GM21423 (cell line): ENCODE measurements at regions not wholly inside any gene's neighbourhood (a gene's known extent, or its start where the extent isn't known, plus 50 kb on each side); places are given as distances from the start of the nearest gene placed in this dataset.

Experiments
- ATAC-seq: cut with Tn5 transposase; IDR thresholded peaks from one replicate; pipeline ENCODE4 v1.9.1; 2021; ENCODE audit warnings: mild to moderate bottlenecking, moderate library complexity; ENCODE audit not compliant: unreplicated experiment

DNA sequence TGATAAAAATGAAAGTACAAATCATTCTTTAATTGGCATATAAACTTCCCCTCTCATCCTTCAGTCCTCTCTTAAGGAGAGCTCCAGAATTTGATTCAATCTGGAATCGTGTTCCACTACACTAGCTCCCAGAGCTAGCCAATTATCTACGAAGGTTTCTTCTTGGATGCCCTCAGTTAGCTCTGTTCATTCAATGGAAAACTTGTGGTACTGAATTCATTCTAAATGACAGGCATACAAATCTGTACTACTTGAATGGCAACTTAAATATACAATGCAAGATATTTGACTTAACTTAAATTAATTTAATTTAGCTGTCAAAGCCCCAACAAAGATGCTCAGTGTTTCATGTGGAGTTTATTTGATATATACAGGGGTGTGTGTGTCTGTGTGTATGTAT, 1474.2 kb upstream of the CELF4 start:
- no peak for ATAC-seq

GRCh38 chr18:39037925-39038324, 1472.3 kb upstream of the CELF4 start:
- ATAC-seq = no peak

GRCh38 chr18:39033312-39033711, 1467.7 kb upstream of the CELF4 start:
- no peak for ATAC-seq

GRCh38 chr18:39031647-39032046, 1466.0 kb upstream of the CELF4 start:
- ATAC-seq = no peak

DNA sequence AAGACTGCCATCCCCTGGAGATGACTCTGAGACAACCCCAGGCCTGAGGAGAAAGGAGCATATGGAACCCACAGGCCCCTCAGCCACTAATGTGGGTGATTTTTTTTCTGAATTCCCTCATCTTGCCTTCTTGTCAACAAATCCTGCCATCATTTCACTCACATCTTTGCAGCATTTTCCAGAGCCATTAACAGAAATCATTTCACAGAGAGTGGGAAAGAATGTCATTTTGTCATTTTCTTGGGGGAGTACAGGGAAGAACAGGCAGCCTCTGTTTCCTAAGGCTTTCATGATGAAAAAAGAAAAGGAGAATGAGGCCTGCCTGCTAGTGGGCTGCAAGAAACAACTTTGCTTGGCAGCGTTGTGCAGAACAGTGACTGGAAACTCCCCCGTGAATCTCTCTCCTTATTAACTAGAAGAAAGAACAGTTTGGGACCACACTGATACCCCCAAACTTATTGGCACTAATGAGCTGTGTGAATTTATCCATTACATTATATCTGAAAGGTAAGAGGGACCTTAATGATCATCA, 1464.6 kb upstream of the CELF4 start:
- no peak for ATAC-seq

DNA sequence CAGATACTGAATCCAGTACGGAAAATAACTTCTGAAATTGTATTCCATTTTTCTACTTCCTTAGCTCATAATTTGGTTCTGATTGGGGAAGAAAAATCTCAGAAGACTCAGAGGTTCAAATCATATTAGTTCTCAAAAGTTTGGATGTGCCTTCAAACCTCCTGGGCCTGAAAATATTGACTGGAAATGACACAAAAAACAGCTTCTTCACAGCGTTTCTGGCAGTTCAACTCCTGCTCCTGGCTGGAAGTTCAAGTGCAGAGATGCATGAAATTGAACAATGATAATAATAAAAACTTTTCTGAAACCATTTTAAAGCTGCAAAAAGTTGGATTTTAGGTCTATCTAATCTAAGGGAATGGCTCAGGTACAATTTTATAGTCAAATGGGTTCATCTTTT, 1459.9 kb upstream of the CELF4 start:
- no peak for ATAC-seq

- no peak for ATAC-seq
Observed at GRCh38 chr18:39019989-39020388, 1454.4 kb upstream of the CELF4 start.

GRCh38 chr18:39007031-39007902, 1441.7 kb upstream of the CELF4 start:
- ATAC-seq = no peak

- no peak for ATAC-seq
Observed at GRCh38 chr18:38996056-38996455, 1430.5 kb upstream of the CELF4 start.

- ATAC-seq = no peak
Observed at GRCh38 chr18:38993342-38993741, 1427.7 kb upstream of the CELF4 start.

- no peak for ATAC-seq
Observed at GRCh38 chr18:38984968-38985367, 1419.4 kb upstream of the CELF4 start.

DNA sequence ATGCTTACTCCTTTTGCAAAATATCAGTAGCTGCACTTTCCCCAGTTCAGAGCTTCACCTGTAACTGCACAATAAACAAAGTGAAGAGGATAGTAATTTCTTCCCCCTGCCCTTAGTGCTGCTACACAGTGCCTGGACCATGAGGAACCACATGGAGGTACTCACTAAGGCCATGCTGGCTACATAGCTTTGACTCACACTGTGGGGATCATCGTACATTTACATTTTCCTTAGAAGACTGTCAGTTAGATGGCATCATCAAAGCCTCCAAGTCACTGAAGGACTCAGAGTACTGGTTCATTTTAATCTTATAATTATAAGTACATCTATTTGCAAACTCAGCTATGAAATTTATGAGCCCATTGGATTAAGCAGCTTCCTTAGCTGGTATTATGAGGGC, 1416.5 kb upstream of the CELF4 start:
- no peak for ATAC-seq

DNA sequence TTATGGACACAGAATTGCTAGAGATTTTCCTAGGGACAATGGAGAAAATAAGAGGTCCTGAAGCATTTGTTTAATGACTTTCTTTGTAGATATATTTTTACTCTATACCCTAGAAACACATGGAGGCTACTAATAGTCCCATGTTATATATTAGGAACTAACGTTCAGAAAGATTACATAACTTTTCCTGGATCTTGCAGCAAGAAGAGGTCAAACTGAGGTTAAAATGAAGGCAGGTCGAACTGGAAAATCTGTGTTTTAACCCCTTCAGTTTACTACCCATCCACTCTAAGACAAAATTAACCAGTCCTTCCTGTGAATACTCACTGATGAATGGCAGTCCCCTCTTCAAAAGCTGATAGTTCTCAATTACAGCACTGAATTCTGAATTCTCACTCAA, 1415.8 kb upstream of the CELF4 start:
- ATAC-seq = no peak

GRCh38 chr18:38980420-38980819, 1414.8 kb upstream of the CELF4 start:
- ATAC-seq = no peak

DNA sequence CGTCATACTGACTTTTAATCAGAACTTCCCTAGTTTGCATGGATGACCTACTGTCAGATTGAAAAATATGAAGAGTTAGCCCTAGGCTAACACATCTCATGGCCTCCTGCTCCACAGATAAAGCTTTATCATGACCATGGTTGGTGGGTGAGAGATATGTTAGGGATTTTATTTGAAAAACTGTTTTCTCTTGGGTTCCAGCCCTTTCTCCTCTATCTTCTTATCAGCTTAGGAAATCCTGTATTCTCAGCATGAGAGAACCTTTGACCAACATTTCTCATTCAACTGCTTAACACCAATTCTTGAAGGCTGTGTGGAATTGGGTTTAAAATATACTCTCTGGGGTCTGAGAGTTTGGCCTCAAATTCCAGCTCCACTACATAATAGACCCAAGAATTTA, 1407.0 kb upstream of the CELF4 start:
- ATAC-seq = no peak

- no peak for ATAC-seq
Observed at GRCh38 chr18:38971881-38972280, 1406.3 kb upstream of the CELF4 start.

- no peak for ATAC-seq
Observed at GRCh38 chr18:38966841-38967240, 1401.2 kb upstream of the CELF4 start.

DNA sequence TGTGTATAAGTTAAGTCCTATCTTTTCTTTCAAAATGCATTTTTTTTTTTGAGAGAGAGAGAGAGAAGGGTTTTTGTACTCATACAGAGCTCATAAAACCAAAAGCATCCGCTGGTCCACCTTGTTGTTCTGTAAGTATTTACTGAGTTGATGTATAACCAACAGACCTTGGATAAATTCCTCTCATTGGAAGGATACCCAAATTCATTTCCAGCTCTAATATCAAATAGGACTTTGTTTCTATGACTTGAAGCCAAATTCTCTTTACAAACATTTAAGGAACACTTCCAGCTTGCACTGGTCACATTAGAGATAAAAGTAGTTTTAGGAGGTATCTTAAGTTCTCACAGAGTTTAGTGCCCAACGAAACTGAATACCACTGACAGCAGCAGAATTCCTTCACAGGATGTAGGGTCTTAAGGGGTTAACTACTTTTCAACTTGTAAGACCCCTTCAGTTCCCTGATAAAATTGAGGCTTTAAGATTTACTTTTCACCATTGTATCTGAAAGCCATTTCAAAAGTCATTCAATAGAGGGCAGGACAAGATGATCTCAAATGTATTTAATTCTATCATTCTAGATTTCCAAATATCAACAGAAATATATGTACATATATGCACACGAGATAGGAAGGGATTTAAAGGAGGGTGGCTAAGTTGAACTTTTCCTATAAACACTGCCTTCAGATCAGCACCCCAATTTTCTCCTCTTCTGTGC, 1398.5 kb upstream of the CELF4 start:
- ATAC-seq = no peak

GRCh38 chr18:38961880-38962279, 1396.3 kb upstream of the CELF4 start:
- ATAC-seq = no peak

GRCh38 chr18:38957736-38958135, 1392.1 kb upstream of the CELF4 start:
- ATAC-seq = no peak

DNA sequence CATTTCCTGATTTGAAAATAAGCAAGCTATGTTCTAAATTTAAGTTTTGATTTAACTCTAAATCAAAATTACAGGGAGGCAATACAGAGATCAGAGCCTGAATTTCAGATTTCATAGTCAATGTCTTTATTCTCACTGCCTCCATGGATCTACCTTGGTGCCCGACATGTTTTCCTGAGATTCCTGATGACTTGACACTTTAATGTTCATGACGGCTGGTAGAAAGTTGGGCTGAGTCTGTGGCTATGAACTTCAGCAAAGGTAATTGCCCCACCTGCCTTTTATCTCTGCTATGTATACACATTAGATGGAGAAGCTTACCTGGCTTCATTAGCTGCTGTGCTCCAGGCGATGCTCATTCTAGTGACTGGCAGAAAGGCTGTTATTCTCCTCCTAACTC, 1390.5 kb upstream of the CELF4 start:
- ATAC-seq = no peak

DNA sequence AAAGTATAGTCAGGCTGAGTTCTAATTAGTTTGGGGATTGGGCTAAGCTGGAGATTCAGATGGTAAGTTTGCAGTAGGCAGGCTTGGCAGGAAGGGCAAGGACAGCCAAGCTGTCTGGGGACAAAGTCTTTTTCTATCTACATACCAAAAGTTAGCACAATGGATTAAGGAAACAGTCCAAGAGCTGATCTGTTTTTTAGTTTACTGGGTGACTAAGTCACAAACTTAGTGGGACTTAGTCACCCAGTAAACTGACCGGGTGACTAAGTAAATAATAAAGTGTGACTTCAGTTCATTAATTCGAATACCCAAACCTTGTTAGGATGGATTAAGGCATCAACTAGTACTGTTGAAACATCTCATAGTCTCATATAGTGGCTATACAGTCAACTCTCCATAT, 1386.0 kb upstream of the CELF4 start:
- ATAC-seq = no peak
